Stomach smooth muscle (tissue), 2 donors: ENCODE measurements at regions not wholly inside any gene's neighbourhood (a gene's known extent, or its start where the extent isn't known, plus 50 kb on each side); places are given as distances from the start of the nearest gene placed in this dataset.
"Not testable (repeated sequence)": the region's sequence is repeated elsewhere in the genome, so short reads cannot be mapped to it uniquely, and the experiment has no call there.

Source experiments
- H3K27ac ChIP-seq: one replicate; pipeline ENCODE4 v1.7.0; 2013; ENCODE audit warnings: mild to moderate bottlenecking, low read length, inconsistent platforms
- H3K27me3 ChIP-seq, 2 donors: one replicate each; pipeline ENCODE4 v1.7.0; 2013; ENCODE audit warnings: low read length in 2 of 2; ENCODE audit not compliant: insufficient read depth in 2 of 2, control insufficient read depth in 1 of 2
- H3K36me3 ChIP-seq, 2 donors: one replicate each; pipeline ENCODE4 v1.7.0; 2013; ENCODE audit warnings: low read length in 2 of 2; ENCODE audit not compliant: control insufficient read depth in 2 of 2, insufficient read depth in 2 of 2
- H3K4me1 ChIP-seq: one replicate; pipeline ENCODE4 v1.7.0; 2013; ENCODE audit warnings: low read length; ENCODE audit not compliant: control insufficient read depth, insufficient read depth
- H3K4me3 ChIP-seq, 2 donors: one replicate each; pipeline ENCODE4 v1.7.0; 2013; ENCODE audit warnings: low read length in 2 of 2
- H3K9ac ChIP-seq, 2 donors: one replicate each; pipeline ENCODE4 v1.7.0; 2013; ENCODE audit warnings: low read length in 2 of 2, mild to moderate bottlenecking in 1 of 2
- H3K9me3 ChIP-seq, 2 donors: one replicate each; pipeline ENCODE4 v1.7.0; 2013; ENCODE audit warnings: low read length in 2 of 2; ENCODE audit not compliant: control insufficient read depth in 2 of 2
- donor health status: healthy.
- donor health status: Pancreatic carcinoma.

- no peak overlapping the region for H3K27ac ChIP-seq
- H3K4me3 ChIP-seq: no peak overlapping the region
- no peaks in the 10 kb centered on the region for H3K4me1 ChIP-seq
Observed at GRCh38 chr2:155519529-155520130, 812.9 kb downstream of the NR4A2 start.

DNA sequence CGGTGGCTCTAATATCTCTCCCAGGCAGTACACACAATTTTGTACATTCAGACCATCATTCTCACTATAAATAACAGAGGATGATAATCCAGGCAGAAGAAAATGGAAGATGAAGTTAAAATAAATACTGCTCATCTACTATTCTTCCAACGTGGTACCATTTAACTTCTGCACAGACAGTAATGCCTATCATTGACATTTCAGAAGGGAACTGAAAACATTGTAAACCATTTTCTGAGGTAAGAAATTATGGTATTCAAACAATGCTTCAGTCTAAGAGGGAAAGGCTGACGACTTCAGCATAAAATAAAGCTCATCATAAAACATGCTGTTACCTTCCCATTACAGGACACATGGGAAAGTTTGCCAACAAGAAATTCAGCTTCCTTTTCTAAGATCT lies 814.4 kb downstream of the NR4A2 start:
- no peak overlapping the region for H3K27ac ChIP-seq
- no peaks in the 10 kb centered on the region for H3K4me1 ChIP-seq
- H3K27me3 ChIP-seq: no peaks in the 10 kb centered on the region
- no peaks in the 10 kb centered on the region for H3K36me3 ChIP-seq
- H3K4me3 ChIP-seq: no peak overlapping the region
- H3K9me3 ChIP-seq: no peaks in the 10 kb centered on the region
- no peak overlapping the region for H3K9ac ChIP-seq

More at GRCh38 chr2:155519529-155520130, 812.9 kb downstream of the NR4A2 start:
- no peaks in the 10 kb centered on the region for H3K9me3 ChIP-seq
- H3K27me3 ChIP-seq: no peaks in the 10 kb centered on the region
- no peak overlapping the region for H3K9ac ChIP-seq
- no peaks in the 10 kb centered on the region for H3K36me3 ChIP-seq

GRCh38 chr2:155517362-155517761 lies 815.2 kb downstream of the NR4A2 start:
- no peak overlapping the region for H3K9ac ChIP-seq
- H3K4me1 ChIP-seq: no peaks in the 10 kb centered on the region
- H3K9me3 ChIP-seq: no peaks in the 10 kb centered on the region
- H3K4me3 ChIP-seq: no peak overlapping the region
- H3K36me3 ChIP-seq: no peaks in the 10 kb centered on the region
- H3K27me3 ChIP-seq: no peaks in the 10 kb centered on the region
- H3K27ac ChIP-seq: no peak overlapping the region

DNA sequence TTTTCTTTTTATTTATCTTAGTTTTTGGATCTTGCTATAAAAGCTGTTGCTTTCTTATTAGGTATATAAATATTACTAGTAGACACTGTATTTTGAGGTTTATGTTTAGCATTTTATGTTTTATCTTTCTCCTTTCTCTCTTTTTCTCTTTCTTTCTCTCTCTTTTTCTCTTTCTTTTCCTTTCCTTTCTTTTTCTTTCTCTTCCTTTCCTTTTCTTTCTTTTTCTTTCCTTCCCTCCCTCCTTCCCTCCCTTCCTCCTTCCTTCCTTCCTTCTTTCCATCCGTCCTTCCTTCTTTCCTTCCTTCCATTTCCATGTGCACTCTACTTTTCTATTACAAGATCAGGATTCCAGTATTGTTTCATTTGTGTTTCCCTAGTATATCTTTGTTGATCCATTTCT lies 814.8 kb downstream of the KCNJ3 start:
- no peaks in the 10 kb centered on the region for H3K4me1 ChIP-seq
- H3K9ac ChIP-seq: no peak overlapping the region
- no peak overlapping the region for H3K27ac ChIP-seq
- H3K27me3 ChIP-seq: no peaks in the 10 kb centered on the region
- H3K9me3 ChIP-seq: no peaks in the 10 kb centered on the region
- no peak overlapping the region for H3K4me3 ChIP-seq
- no peaks in the 10 kb centered on the region for H3K36me3 ChIP-seq

DNA sequence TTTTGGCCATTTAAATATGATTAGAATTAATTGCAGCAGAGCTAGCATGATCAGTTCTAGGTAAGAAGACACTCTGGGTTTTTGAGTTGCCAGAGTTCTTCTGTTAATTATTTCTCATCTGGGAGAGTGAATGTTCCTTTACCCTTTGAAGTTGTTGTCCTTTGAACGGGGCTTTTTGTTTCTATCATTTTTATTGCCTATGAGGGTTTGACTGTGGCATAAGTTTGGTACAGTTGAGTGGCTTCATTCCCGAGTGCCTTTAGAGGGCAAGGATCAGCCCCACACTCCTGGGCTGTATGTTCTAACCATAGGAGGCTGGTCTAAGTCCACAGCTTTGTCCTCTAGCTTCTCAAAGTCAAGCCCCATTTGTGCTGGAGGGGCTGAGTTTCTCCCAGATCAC lies 804.3 kb downstream of the KCNJ3 start:
- no peak overlapping the region for H3K9ac ChIP-seq
- no peaks in the 10 kb centered on the region for H3K27me3 ChIP-seq
- no peaks in the 10 kb centered on the region for H3K9me3 ChIP-seq
- H3K36me3 ChIP-seq: no peaks in the 10 kb centered on the region
- no peaks in the 10 kb centered on the region for H3K4me1 ChIP-seq
- H3K27ac ChIP-seq: no peak overlapping the region
- H3K4me3 ChIP-seq: no peak overlapping the region

GRCh38 chr2:155498106-155498505 lies 799.6 kb downstream of the KCNJ3 start:
- Histone ChIP-seq H3K27me3 (no peaks in the 10 kb centered on the region), H3K9me3 (no peaks in the 10 kb centered on the region), H3K4me1 (no peaks in the 10 kb centered on the region), H3K27ac (no peak overlapping the region), H3K9ac (no peak overlapping the region), H3K4me3 (no peak overlapping the region), H3K36me3 (no peaks in the 10 kb centered on the region)

DNA sequence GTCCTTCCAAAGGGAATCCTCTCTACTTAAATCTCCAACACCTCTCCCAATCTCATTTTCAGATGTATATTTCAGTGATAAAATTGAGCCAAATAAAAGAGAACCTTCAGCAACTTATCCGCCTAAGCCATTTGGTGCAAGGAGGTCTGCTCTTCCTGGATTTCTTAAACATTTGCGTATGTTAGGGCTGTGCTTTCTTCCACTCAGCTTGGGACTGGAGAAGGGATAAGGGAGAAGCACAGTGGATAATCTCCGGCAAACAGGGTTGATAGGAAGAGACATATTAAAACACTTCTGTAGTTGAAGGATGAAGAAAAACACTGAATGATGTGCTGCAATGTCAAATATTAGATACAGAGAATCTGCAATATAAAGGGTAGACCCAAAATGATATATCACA lies 796.2 kb downstream of the KCNJ3 start:
- H3K4me3 ChIP-seq: no peak overlapping the region
- H3K9me3 ChIP-seq: no peaks in the 10 kb centered on the region
- no peaks in the 10 kb centered on the region for H3K36me3 ChIP-seq
- H3K4me1 ChIP-seq: no peaks in the 10 kb centered on the region
- no peak overlapping the region for H3K27ac ChIP-seq
- no peak overlapping the region for H3K9ac ChIP-seq
- no peaks in the 10 kb centered on the region for H3K27me3 ChIP-seq

DNA sequence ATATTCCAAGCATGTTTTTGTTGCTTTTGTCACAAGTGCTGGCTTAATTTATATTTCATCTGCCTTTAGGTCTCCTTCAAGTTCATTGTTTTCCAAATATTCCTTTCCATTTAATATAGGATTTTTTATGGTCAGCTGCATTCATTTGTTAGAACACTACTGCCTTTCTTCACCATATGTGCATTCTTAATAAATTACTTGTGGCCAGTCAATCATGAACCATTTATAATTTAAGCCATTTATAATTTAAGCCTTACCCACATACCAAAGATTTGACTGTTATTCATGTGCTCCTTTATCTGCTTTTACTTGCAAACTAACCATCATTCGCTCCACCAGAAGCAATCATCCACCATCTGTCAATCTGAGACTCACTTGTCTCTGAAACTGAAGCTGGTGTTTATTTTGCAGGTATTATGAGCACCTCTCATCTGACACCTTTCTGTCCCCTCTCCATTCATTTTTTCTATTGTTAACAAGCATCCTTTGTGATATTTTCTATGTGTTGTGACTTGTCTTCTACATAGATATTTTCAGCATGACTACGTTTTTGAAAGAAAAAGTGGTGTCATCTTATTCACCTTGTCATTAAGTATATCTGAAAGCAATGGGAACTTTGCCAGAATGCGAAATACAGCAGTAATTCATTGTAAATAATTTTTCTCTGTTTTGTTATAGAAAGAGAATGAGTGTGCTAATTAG lies 786.8 kb downstream of the KCNJ3 start:
- Histone ChIP-seq H3K27ac (no peak overlapping the region), H3K9me3 (no peaks in the 10 kb centered on the region), H3K9ac (no peak overlapping the region), H3K4me1 (no peaks in the 10 kb centered on the region), H3K36me3 (no peaks in the 10 kb centered on the region), H3K4me3 (no peak overlapping the region), H3K27me3 (no peaks in the 10 kb centered on the region)

GRCh38 chr2:155481141-155481540 lies 782.6 kb downstream of the KCNJ3 start:
- Histone ChIP-seq H3K4me1 (no peaks in the 10 kb centered on the region), H3K27me3 (no peaks in the 10 kb centered on the region), H3K36me3 (no peaks in the 10 kb centered on the region), H3K27ac (no peak overlapping the region), H3K9ac (no peak overlapping the region), H3K9me3 (no peaks in the 10 kb centered on the region), H3K4me3 (no peak overlapping the region)

GRCh38 chr2:155472018-155472417 lies 773.5 kb downstream of the KCNJ3 start:
- H3K27ac ChIP-seq, H3K9ac ChIP-seq, H3K9me3 ChIP-seq, H3K27me3 ChIP-seq, H3K4me1 ChIP-seq, H3K4me3 ChIP-seq, H3K36me3 ChIP-seq: not testable (repeated sequence)

DNA sequence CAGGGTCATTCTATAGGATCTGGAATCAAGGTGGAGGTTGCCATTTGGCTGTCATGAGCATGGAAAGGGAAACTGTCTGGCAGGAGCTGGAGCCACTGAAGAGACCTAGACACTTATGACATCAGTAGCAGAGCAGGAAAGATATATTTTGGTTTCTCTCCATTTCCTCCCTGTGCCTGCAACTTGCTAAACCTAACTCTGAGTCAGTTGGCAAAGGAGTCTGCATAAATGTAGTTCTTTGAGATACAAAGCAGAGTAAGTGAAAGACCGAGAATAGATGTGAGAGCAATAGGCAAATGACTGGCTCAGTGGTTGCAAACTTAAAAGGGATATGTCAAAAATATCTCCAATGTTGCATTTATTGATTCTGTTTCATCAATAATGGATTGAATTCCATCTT lies 757.7 kb downstream of the KCNJ3 start:
- Histone ChIP-seq H3K4me3 (no peak overlapping the region), H3K27ac (no peak overlapping the region), H3K9me3 (no peaks in the 10 kb centered on the region), H3K27me3 (no peaks in the 10 kb centered on the region), H3K9ac (no peak overlapping the region), H3K4me1 (no peaks in the 10 kb centered on the region), H3K36me3 (no peaks in the 10 kb centered on the region)
